OCI-LY1 (cell line): ENCODE measurements at regions not wholly inside any gene's neighbourhood (a gene's known extent, or its start where the extent isn't known, plus 50 kb on each side); places are given as distances from the start of the nearest gene placed in this dataset.

Source experiments
- H2AFZ ChIP-seq: fragments of 200-600 bp; sonication (generic), shearing (Covaris generic); 2 replicates; pipeline ENCODE4 v1.6.0; 2014; ENCODE audit warnings: antibody characterized with exemption, mild to moderate bottlenecking, low read length
- H3F3A ChIP-seq: fragments of 200-600 bp; sonication (generic), shearing (Covaris generic); 2 replicates; pipeline ENCODE4 v1.6.0; 2014; ENCODE audit warnings: mild to moderate bottlenecking, antibody characterized with exemption, low read length, moderate library complexity; ENCODE audit not compliant: insufficient read depth
- H3K27ac ChIP-seq: fragments of 200-600 bp; sonication (generic); 2 replicates; pipeline ENCODE4 v1.5.1; 2014; ENCODE audit warnings: low read length, mixed run types, mild to moderate bottlenecking, low read depth; ENCODE audit not compliant: poor library complexity, severe bottlenecking
- H3K27me3 ChIP-seq: fragments of 200-600 bp; sonication (generic); 2 replicates; pipeline ENCODE4 v1.6.0; 2014; ENCODE audit warnings: antibody characterized with exemption, mild to moderate bottlenecking, low read length, moderate library complexity; ENCODE audit not compliant: insufficient read depth
- H3K36me3 ChIP-seq: fragments of 200-600 bp; sonication (generic); 2 replicates; pipeline ENCODE4 v1.6.1; 2014; ENCODE audit warnings: mild to moderate bottlenecking, antibody characterized with exemption, low read length, moderate library complexity, mixed read lengths; ENCODE audit not compliant: insufficient read depth
- H3K4me1 ChIP-seq: fragments of 200-600 bp; sonication (generic); 2 replicates; pipeline ENCODE4 v1.5.1; 2014; ENCODE audit warnings: mild to moderate bottlenecking, low read length, moderate library complexity; ENCODE audit not compliant: insufficient read depth, severe bottlenecking
- H3K4me2 ChIP-seq: fragments of 200-600 bp; sonication (generic), shearing (Covaris generic); 2 replicates; pipeline ENCODE4 v1.6.1; 2014; ENCODE audit warnings: low read length
- H3K4me3 ChIP-seq: fragments of 200-600 bp; sonication (generic); 2 replicates; pipeline ENCODE4 v1.5.1; 2014; ENCODE audit warnings: low read length, low read depth, mild to moderate bottlenecking, mixed read lengths; ENCODE audit not compliant: poor library complexity, severe bottlenecking
- H3K79me2 ChIP-seq: fragments of 200-600 bp; shearing (Covaris generic); 2 replicates; pipeline ENCODE4 v1.6.1; 2016; ENCODE audit warnings: mixed run types, low read length, mixed read lengths; ENCODE audit not compliant: insufficient read depth
- H3K9ac ChIP-seq: fragments of 200-600 bp; sonication (generic), shearing (Covaris generic); 2 replicates; pipeline ENCODE4 v1.6.1; 2014; ENCODE audit warnings: mild to moderate bottlenecking, low read length, mixed read lengths
- H3K9me2 ChIP-seq: fragments of 200-600 bp; sonication (generic), shearing (Covaris generic); 2 replicates; pipeline ENCODE4 v1.6.1; 2014; ENCODE audit warnings: low read depth, mild to moderate bottlenecking, low read length, mixed read lengths
- H3K9me3 ChIP-seq: fragments of 200-600 bp; shearing (Covaris generic); 2 replicates; pipeline ENCODE4 v1.6.1; 2014; ENCODE audit warnings: low read length, mixed read lengths
- H4K20me1 ChIP-seq: fragments of 200-600 bp; sonication (generic), shearing (Covaris generic); 2 replicates; pipeline ENCODE4 v1.6.0; 2016; ENCODE audit warnings: mild to moderate bottlenecking, low read length; ENCODE audit not compliant: insufficient read depth
- EZH2 ChIP-seq: fragments of 200-600 bp; sonication (generic), shearing (Covaris generic); IDR thresholded peaks from 2 replicates; pipeline ENCODE4 v1.8.0; 2017; ENCODE audit warnings: borderline replicate concordance, mixed run types, mild to moderate bottlenecking, antibody characterized with exemption, low read length, moderate library complexity, mixed read lengths
- TF ChIP-seq, protein P1 (sequence below): fragments of 200-600 bp; sonication (generic), shearing (Covaris generic); IDR thresholded peaks from 2 replicates; pipeline ENCODE4 v1.5.1; 2017; ENCODE audit warnings: mild to moderate bottlenecking, antibody characterized with exemption, low read length, moderate library complexity, mixed read lengths

DNA sequence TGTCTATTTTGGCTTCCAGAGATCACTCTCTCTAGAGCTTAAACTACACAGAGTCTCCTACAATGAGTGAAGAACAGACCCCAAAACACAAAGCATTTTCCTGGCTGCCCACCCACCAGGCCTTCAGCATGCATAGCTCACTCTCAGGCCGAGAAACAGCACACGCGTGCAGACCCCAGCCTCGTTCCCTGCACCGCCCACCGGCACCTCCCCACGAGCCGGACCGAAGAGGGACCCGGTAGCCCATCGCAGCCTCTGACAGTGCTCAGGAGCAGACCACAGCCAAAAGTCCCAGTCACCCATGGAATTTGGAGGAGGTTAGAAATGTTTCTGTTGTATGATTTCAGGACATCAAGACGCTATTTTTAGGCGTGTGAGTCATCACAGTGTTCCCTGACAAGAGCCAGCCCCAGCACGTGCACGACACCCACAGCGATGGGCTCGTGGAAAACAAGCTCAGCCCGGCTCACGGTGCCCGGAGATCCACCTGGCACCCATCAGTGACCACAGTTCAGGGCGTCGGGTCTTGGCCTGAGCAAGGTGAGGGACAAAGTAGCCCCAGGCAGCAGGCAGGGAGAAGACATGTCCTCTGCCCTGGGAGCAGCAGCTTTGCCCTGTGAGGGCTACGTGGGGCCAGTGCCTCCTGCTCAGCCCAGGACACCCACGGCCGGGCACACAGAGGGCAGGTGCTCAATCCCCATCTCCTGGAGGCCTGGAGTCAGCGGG, 50.1 kb upstream of the SPACA7 start:
- no peaks in the 10 kb centered on the region for H3F3A ChIP-seq
- H3K9me3 ChIP-seq, result no peaks in the 10 kb centered on the region
- no peaks in the 10 kb centered on the region for H3K4me1 ChIP-seq
- H3K9ac ChIP-seq, result no peak overlapping the region
- no peak overlapping the region for H3K4me2 ChIP-seq
- H2AFZ ChIP-seq, result no peak overlapping the region
- TF ChIP-seq, protein P1, sequence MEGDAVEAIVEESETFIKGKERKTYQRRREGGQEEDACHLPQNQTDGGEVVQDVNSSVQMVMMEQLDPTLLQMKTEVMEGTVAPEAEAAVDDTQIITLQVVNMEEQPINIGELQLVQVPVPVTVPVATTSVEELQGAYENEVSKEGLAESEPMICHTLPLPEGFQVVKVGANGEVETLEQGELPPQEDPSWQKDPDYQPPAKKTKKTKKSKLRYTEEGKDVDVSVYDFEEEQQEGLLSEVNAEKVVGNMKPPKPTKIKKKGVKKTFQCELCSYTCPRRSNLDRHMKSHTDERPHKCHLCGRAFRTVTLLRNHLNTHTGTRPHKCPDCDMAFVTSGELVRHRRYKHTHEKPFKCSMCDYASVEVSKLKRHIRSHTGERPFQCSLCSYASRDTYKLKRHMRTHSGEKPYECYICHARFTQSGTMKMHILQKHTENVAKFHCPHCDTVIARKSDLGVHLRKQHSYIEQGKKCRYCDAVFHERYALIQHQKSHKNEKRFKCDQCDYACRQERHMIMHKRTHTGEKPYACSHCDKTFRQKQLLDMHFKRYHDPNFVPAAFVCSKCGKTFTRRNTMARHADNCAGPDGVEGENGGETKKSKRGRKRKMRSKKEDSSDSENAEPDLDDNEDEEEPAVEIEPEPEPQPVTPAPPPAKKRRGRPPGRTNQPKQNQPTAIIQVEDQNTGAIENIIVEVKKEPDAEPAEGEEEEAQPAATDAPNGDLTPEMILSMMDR, result no peak
- TF ChIP-seq EZH2, result no peak
- peaks cover 9% of the 10 kb centered on the region; the same call in 1 of the 2 replicates for H3K27me3 ChIP-seq
- no peak overlapping the region for H3K27ac ChIP-seq
- no peaks in the 10 kb centered on the region for H3K79me2 ChIP-seq
- no peaks in the 10 kb centered on the region for H3K36me3 ChIP-seq
- no peaks in the 10 kb centered on the region for H3K9me2 ChIP-seq
- no peak overlapping the region for H3K4me3 ChIP-seq
- H4K20me1 ChIP-seq, result no peaks in the 10 kb centered on the region
